GM12874 (cell line): ENCODE measurements at regions not wholly inside any gene's neighbourhood (a gene's known extent, or its start where the extent isn't known, plus 50 kb on each side); places are given as distances from the start of the nearest gene placed in this dataset.

Source experiments
- CTCF ChIP-seq: IDR thresholded peaks from 2 replicates; pipeline ENCODE4 v1.5.1; 2011; ENCODE audit warnings: low read depth, mild to moderate bottlenecking, control low read depth, low read length, moderate library complexity; ENCODE audit not compliant: insufficient read depth

GRCh38 chr2:59034106-59034505, 793.0 kb upstream of the FANCL start:
- no peak for TF ChIP-seq CTCF

- TF ChIP-seq CTCF: no peak
These were observed 792.5 kb upstream of the FANCL start for GRCh38 chr2:59033661-59034060.

- TF ChIP-seq CTCF: no peak
These were observed 791.4 kb upstream of the FANCL start for GRCh38 chr2:59032499-59032898.

- TF ChIP-seq CTCF: no peak
These were observed 787.9 kb upstream of the FANCL start for GRCh38 chr2:59029058-59029457.

GRCh38 chr2:59027320-59027719, 786.2 kb upstream of the FANCL start:
- TF ChIP-seq CTCF: no peak

- peak; percentile 89 for TF ChIP-seq CTCF
These were observed 784.1 kb upstream of the FANCL start for GRCh38 chr2:59025157-59025757.

- TF ChIP-seq CTCF: no peak
These were observed 780.7 kb upstream of the FANCL start for GRCh38 chr2:59021786-59022185.
